ENCODE measurements at regions not wholly inside any gene's neighbourhood (a gene's known extent, or its start where the extent isn't known, plus 50 kb on each side); places are given as distances from the start of the nearest gene placed in this dataset.

- TF ChIP-seq CTCF (IDR thresholded peaks at IDR 0.05; ENCODE audit: poor library complexity, severe bottlenecking) (no peak), TAF1 (IDR thresholded peaks at IDR 0.05; ENCODE audit: low read depth) (no peak), EZH2 (IDR thresholded peaks at IDR 0.05; ENCODE audit: borderline replicate concordance, insufficient read depth, low read length, poor library complexity, severe bottlenecking) (no peak), POLR2AphosphoS5 (IDR thresholded peaks at IDR 0.05) (no peak), MXI1 (conservative IDR thresholded peaks at IDR 0.05; ENCODE audit: poor library complexity, severe bottlenecking) (no peak), EP300 (conservative IDR thresholded peaks at IDR 0.05; ENCODE audit: poor library complexity, severe bottlenecking) (no peak)
Observed at GRCh38 chr3:132167870-132168269, 133.1 kb upstream of the CPNE4 start.

Measured in neural cell (in vitro differentiated cells).